Esophagus squamous epithelium (tissue), 5 donors: ENCODE measurements at regions not wholly inside any gene's neighbourhood (a gene's known extent, or its start where the extent isn't known, plus 50 kb on each side); places are given as distances from the start of the nearest gene placed in this dataset.
"Not testable (repeated sequence)": the region's sequence is repeated elsewhere in the genome, so short reads cannot be mapped to it uniquely, and the experiment has no call there.

Experiments
- DNase-seq: peaks from one replicate; lab custom pipeline; 2025; lab: John Stamatoyannopoulos, UW
- H3K27ac ChIP-seq, 4 donors: fragments of 200-600 bp; sonication (generic); one replicate each; pipeline ENCODE4 v1.5.1; 2016 to 2019; ENCODE audit warnings: mild to moderate bottlenecking in 1 of 4
- H3K27me3 ChIP-seq, 4 donors: fragments of 200-600 bp; sonication (generic); 1 replicate in 3 of 4; 2 replicates in 1 of 4; pipeline versions ENCODE4 v1.5.1 to v1.6.0; 2017 to 2021; ENCODE audit warnings: antibody characterized with exemption in 1 of 4
- H3K36me3 ChIP-seq, 3 donors: fragments of 200-600 bp; sonication (generic); one replicate each; pipeline ENCODE4 v1.5.1; 2016 to 2019
- H3K4me1 ChIP-seq, 3 donors: fragments of 200-600 bp; sonication (generic); one replicate each; pipeline ENCODE4 v1.5.1; 2017 to 2019
- H3K4me3 ChIP-seq, 4 donors: fragments of 200-600 bp; sonication (generic); 1 replicate in 3 of 4; 2 replicates in 1 of 4; pipeline ENCODE4 v1.5.1; 2016 to 2019; ENCODE audit warnings: mild to moderate bottlenecking in 2 of 4, moderate library complexity in 1 of 4
- H3K9me3 ChIP-seq, 3 donors: fragments of 200-600 bp; sonication (generic); one replicate each; pipeline ENCODE4 v1.5.1; 2016 to 2019
- POLR2A ChIP-seq, 4 donors: fragments of 450-650 bp; IDR thresholded peaks; one replicate each; pipeline ENCODE4 v1.6.1; 2017; ENCODE audit warnings: antibody characterized with exemption in 4 of 4, mild to moderate bottlenecking in 4 of 4, moderate library complexity in 3 of 4
- WGBS, 2 donors: methylation state at CpG; one replicate each; pipeline ENCODE4 v1.1.5; 2018; 5-methylcytosine and 5-hydroxymethylcytosine counted together
- intact Hi-C: fragments of 100-400 bp; cut with DNase I; formaldehyde crosslinking; loops from one replicate; pipeline ENCODE4 v1.15.0; 2022
- TF ChIP-seq, protein P1 (sequence below), 6 experiments: fragments of 450-650 bp in 4 of 6; fragments of 200-600 bp in 2 of 6; sonication (generic) in 2 of 6; IDR thresholded peaks; one replicate each; pipeline ENCODE4 v1.5.1; 2016 to 2019; ENCODE audit warnings: antibody characterized with exemption in 6 of 6, mild to moderate bottlenecking in 4 of 6, moderate library complexity in 4 of 6
- donor health status: DM: yes; HTN: yes; CAD: no.

GRCh38 chr18:24611075-24611474 is 150.6 kb downstream of the HRH4 start:
- no peaks in the 10 kb centered on the region for H3K27me3 ChIP-seq
- DNase-seq: no peak
- no peaks in the 10 kb centered on the region for H3K9me3 ChIP-seq
- WGBS, 2 donors: 66 to 90% methylated on average over 5 of the region's 8 CpGs
- TF ChIP-seq POLR2A (IDR thresholded peaks at IDR 0.05): no peak
- TF ChIP-seq, protein P1, sequence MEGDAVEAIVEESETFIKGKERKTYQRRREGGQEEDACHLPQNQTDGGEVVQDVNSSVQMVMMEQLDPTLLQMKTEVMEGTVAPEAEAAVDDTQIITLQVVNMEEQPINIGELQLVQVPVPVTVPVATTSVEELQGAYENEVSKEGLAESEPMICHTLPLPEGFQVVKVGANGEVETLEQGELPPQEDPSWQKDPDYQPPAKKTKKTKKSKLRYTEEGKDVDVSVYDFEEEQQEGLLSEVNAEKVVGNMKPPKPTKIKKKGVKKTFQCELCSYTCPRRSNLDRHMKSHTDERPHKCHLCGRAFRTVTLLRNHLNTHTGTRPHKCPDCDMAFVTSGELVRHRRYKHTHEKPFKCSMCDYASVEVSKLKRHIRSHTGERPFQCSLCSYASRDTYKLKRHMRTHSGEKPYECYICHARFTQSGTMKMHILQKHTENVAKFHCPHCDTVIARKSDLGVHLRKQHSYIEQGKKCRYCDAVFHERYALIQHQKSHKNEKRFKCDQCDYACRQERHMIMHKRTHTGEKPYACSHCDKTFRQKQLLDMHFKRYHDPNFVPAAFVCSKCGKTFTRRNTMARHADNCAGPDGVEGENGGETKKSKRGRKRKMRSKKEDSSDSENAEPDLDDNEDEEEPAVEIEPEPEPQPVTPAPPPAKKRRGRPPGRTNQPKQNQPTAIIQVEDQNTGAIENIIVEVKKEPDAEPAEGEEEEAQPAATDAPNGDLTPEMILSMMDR (IDR thresholded peaks at IDR 0.05): no peak
- no peak overlapping the region for H3K27ac ChIP-seq
- no peaks in the 10 kb centered on the region for H3K4me1 ChIP-seq
- H3K4me3 ChIP-seq: no peak overlapping the region
- H3K36me3 ChIP-seq: no peaks in the 10 kb centered on the region
- intact Hi-C loops: no loop called here

GRCh38 chr18:24613896-24614640 is 153.6 kb downstream of the HRH4 start:
- no peak for DNase-seq
- H3K36me3 ChIP-seq: no peaks in the 10 kb centered on the region
- H3K9me3 ChIP-seq: no peaks in the 10 kb centered on the region
- WGBS, 2 donors: 71 to 72% methylated on average over 1 to 3 of the region's 3 CpGs
- H3K4me1 ChIP-seq: no peaks in the 10 kb centered on the region
- intact Hi-C loops: no loop called here
- TF ChIP-seq POLR2A (IDR thresholded peaks at IDR 0.05): no peak
- TF ChIP-seq, protein P1 (IDR thresholded peaks at IDR 0.05): no peak
- H3K27ac ChIP-seq: no peak overlapping the region
- no peaks in the 10 kb centered on the region for H3K27me3 ChIP-seq
- no peak overlapping the region for H3K4me3 ChIP-seq

DNA sequence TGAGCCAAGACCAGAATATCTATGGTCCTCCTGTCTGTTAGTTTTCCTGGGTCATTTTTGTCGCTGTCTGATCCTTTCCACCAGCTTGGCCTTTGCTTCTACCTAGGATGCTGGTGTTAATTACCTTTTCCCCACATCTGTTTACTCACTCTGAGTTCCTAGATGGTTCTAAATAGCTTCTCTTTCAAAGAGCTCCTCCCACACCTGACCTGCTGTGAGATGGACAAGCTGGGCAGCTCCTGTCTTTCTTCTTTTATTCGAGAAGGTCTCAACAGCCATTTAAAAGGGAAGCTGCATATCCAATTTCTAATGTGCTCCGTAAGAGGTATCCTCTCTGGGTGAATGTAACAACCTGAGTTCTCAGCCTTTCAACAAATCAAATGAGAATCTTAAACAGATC is 156.2 kb downstream of the HRH4 start:
- H3K27me3 ChIP-seq: no peaks in the 10 kb centered on the region
- no peak for TF ChIP-seq POLR2A (IDR thresholded peaks at IDR 0.05)
- TF ChIP-seq, protein P1 (IDR thresholded peaks at IDR 0.05): no peak
- no peak overlapping the region for H3K27ac ChIP-seq
- no peaks in the 10 kb centered on the region for H3K4me1 ChIP-seq
- 50 to 54% methylated on average over 3 of the region's 3 CpGs for WGBS, 2 donors
- no peaks in the 10 kb centered on the region for H3K36me3 ChIP-seq
- intact Hi-C loops: no loop called here
- no peaks in the 10 kb centered on the region for H3K9me3 ChIP-seq
- no peak overlapping the region for H3K4me3 ChIP-seq
- DNase-seq: no peak

GRCh38 chr18:24624421-24624820 is 164.0 kb downstream of the HRH4 start:
- H3K36me3 ChIP-seq, DNase-seq, H3K27ac ChIP-seq, H3K27me3 ChIP-seq, H3K9me3 ChIP-seq, H3K4me3 ChIP-seq, intact Hi-C loops, H3K4me1 ChIP-seq: not testable (repeated sequence)
- WGBS, 2 donors: no CpG with 5 or more reads among the region's 17 CpGs

- H3K27me3 ChIP-seq: no peaks in the 10 kb centered on the region
- H3K27ac ChIP-seq: no peak overlapping the region
- peaks cover 0 to 8% (median 0%) of the 10 kb centered on the region in 3 donors for H3K4me1 ChIP-seq
- TF ChIP-seq, protein P1 (IDR thresholded peaks at IDR 0.05): no peak
- TF ChIP-seq POLR2A (IDR thresholded peaks at IDR 0.05): no peak
- H3K4me3 ChIP-seq: no peak overlapping the region
- intact Hi-C loops: no loop called here
- DNase-seq: no peak
- no peaks in the 10 kb centered on the region for H3K36me3 ChIP-seq
- H3K9me3 ChIP-seq: no peaks in the 10 kb centered on the region
- 39 to 45% methylated on average over 4 of the region's 4 CpGs for WGBS, 2 donors
Measured at GRCh38 chr18:24627644-24628315, 167.3 kb downstream of the HRH4 start.
